Calu3 (cell line): ENCODE measurements at regions not wholly inside any gene's neighbourhood (a gene's known extent, or its start where the extent isn't known, plus 50 kb on each side); places are given as distances from the start of the nearest gene placed in this dataset.

Source experiments
- BruUV-seq: library from RNA; stranded (reverse); fragments of 400-500 nt; replicated peaks from 2 replicates; lab custom pipeline; 2021; lab: Mats Ljungman, UMichigan
- CTCF ChIA-PET: fragments of 300-600 bp; sonication (Branson Sonifier 250); formaldehyde crosslinking; loops from one replicate; lab custom pipeline; 2022; ENCODE audit warnings: antibody characterized with exemption; lab: Charles Lee
- DNase-seq: peaks from one replicate; pipeline ENCODE4 v3.0.0; 2022
- H3K27ac Mint-ChIP-seq: one replicate; pipeline ENCODE4 v1.8.0; 2022; ENCODE audit warnings: mixed read lengths; ENCODE audit not compliant: unreplicated experiment
- H3K27me3 Mint-ChIP-seq: one replicate; pipeline ENCODE4 v1.8.0; 2022; ENCODE audit warnings: mixed read lengths; ENCODE audit not compliant: unreplicated experiment
- H3K36me3 Mint-ChIP-seq: one replicate; pipeline ENCODE4 v1.8.0; 2022; ENCODE audit warnings: mild to moderate bottlenecking, moderate library complexity, mixed read lengths; ENCODE audit not compliant: insufficient read depth, unreplicated experiment
- H3K4me1 Mint-ChIP-seq: one replicate; pipeline ENCODE4 v1.8.0; 2022; ENCODE audit warnings: mild to moderate bottlenecking, low read depth, mixed read lengths; ENCODE audit not compliant: unreplicated experiment
- H3K4me3 Mint-ChIP-seq: one replicate; pipeline ENCODE4 v1.8.0; 2022; ENCODE audit warnings: mild to moderate bottlenecking, low read depth, moderate library complexity, mixed read lengths; ENCODE audit not compliant: unreplicated experiment
- H3K9me3 Mint-ChIP-seq: one replicate; pipeline ENCODE4 v1.8.0; 2022; ENCODE audit warnings: low read depth, mixed read lengths; ENCODE audit not compliant: unreplicated experiment
- intact Hi-C: fragments of 100-400 bp; cut with micrococcal nuclease; formaldehyde crosslinking; loops from one replicate; pipeline ENCODE4 v1.10.0; 2022; ENCODE audit not compliant: unreplicated experiment
- TF ChIP-seq, protein P1 (sequence below): fragments of 200-600 bp; IDR thresholded peaks from one replicate; pipeline ENCODE4 v1.8.0; 2022; ENCODE audit warnings: antibody characterized with exemption; ENCODE audit not compliant: unreplicated experiment

- no TSS peak for BruUV-seq
Observed at GRCh38 chr2:160977376-160977775, 182.9 kb upstream of the TANK start.

DNA sequence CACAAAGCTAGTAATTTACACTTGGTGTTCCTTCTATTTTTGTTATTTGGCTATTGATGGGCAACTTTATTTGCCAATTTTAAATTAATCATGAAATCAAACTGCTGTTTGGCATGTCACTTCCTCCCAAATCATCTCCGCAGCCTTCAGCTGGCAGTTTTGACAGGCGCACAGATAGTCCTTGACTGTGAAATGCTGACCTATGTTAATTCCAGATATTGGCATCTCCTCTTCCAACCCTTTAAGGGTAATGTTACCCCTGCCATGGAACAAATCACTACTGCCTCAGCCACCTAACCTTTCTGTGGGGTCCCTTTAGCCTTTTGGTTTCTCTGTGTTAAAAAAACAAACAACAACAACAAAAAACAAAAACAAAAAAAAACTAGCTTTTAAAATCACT is 182.4 kb upstream of the TANK start:
- Mint-ChIP-seq H3K9me3 (peaks cover 2% of the 10 kb centered on the region), H3K4me1 (no peaks in the 10 kb centered on the region), H3K4me3 (no peak overlapping the region), H3K27me3 (no peaks in the 10 kb centered on the region), H3K27ac (no peak overlapping the region), H3K36me3 (no peaks in the 10 kb centered on the region)
- no TSS peak for BruUV-seq
- TF ChIP-seq, protein P1, sequence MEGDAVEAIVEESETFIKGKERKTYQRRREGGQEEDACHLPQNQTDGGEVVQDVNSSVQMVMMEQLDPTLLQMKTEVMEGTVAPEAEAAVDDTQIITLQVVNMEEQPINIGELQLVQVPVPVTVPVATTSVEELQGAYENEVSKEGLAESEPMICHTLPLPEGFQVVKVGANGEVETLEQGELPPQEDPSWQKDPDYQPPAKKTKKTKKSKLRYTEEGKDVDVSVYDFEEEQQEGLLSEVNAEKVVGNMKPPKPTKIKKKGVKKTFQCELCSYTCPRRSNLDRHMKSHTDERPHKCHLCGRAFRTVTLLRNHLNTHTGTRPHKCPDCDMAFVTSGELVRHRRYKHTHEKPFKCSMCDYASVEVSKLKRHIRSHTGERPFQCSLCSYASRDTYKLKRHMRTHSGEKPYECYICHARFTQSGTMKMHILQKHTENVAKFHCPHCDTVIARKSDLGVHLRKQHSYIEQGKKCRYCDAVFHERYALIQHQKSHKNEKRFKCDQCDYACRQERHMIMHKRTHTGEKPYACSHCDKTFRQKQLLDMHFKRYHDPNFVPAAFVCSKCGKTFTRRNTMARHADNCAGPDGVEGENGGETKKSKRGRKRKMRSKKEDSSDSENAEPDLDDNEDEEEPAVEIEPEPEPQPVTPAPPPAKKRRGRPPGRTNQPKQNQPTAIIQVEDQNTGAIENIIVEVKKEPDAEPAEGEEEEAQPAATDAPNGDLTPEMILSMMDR = no peak
- DNase-seq = no peak
- CTCF ChIA-PET = no interaction called here
- intact Hi-C loops = no loop called here

More at GRCh38 chr2:160977376-160977775, 182.9 kb upstream of the TANK start:
- DNase-seq = no peak
- no peak overlapping the region for H3K4me3 Mint-ChIP-seq
- peaks cover 2% of the 10 kb centered on the region for H3K9me3 Mint-ChIP-seq
- TF ChIP-seq, protein P1 = no peak
- CTCF ChIA-PET = no interaction called here
- no peak overlapping the region for H3K27ac Mint-ChIP-seq
- intact Hi-C loops = no loop called here
- no peaks in the 10 kb centered on the region for H3K4me1 Mint-ChIP-seq
- H3K27me3 Mint-ChIP-seq = no peaks in the 10 kb centered on the region
- H3K36me3 Mint-ChIP-seq = no peaks in the 10 kb centered on the region

GRCh38 chr2:160984426-160985077 is 175.7 kb upstream of the TANK start:
- no peak overlapping the region for H3K27ac Mint-ChIP-seq
- no peaks in the 10 kb centered on the region for H3K36me3 Mint-ChIP-seq
- TF ChIP-seq, protein P1 = no peak
- no peak overlapping the region for H3K4me3 Mint-ChIP-seq
- peaks cover 2% of the 10 kb centered on the region for H3K9me3 Mint-ChIP-seq
- no TSS peak for BruUV-seq
- CTCF ChIA-PET = no interaction called here
- H3K27me3 Mint-ChIP-seq = no peaks in the 10 kb centered on the region
- H3K4me1 Mint-ChIP-seq = peaks cover 9% of the 10 kb centered on the region
- intact Hi-C loops = no loop called here
- DNase-seq = no peak

DNA sequence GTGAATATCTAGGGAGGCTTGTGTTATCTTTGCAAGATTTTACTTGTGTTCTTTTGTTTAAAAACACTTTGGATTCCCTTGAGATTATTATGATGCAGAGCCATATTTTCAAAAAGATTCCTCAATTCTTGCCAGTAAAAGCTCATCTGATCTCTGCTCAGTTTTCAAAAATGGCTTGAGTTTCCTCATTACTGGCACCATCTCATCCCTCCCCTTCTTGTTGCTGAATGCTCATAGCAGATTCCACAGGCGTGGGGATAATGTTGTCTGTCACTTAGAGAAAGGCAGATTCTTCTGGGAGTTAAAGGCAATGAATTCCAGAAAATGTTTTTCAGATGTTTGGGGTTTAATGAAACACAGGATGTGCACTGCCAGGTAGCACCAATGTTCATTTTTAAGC is 170.4 kb upstream of the TANK start:
- CTCF ChIA-PET = interaction anchor here (0.6 kb wide), 1 partner anchor 290 kb away, joined by 3 read pairs; no protein-coding TSS in a partner anchor
- BruUV-seq = no TSS peak
- DNase-seq = no peak
- intact Hi-C loops = loop anchor here (5.0 kb wide), 2 partner anchors 707 to 962 kb away; no protein-coding TSS in a partner anchor
- no peaks in the 10 kb centered on the region for H3K36me3 Mint-ChIP-seq
- no peaks in the 10 kb centered on the region for H3K27me3 Mint-ChIP-seq
- H3K9me3 Mint-ChIP-seq = no peaks in the 10 kb centered on the region
- no peak overlapping the region for H3K27ac Mint-ChIP-seq
- peaks cover 23% of the 10 kb centered on the region for H3K4me1 Mint-ChIP-seq
- H3K4me3 Mint-ChIP-seq = no peak overlapping the region
- TF ChIP-seq, protein P1 = no peak
